Fibroblast of lung (primary cell): ENCODE measurements at regions not wholly inside any gene's neighbourhood (a gene's known extent, or its start where the extent isn't known, plus 50 kb on each side); places are given as distances from the start of the nearest gene placed in this dataset.
"Not testable (repeated sequence)": the region's sequence is repeated elsewhere in the genome, so short reads cannot be mapped to it uniquely, and the experiment has no call there.

Experiments
- DNase-seq, 2 donors: peaks; one replicate each; pipeline versions ENCODE4 v3.0.0 to v3.0.0-alpha.2; 2010; ENCODE audit warnings: low read depth in 2 of 2
- H2AFZ ChIP-seq: 2 replicates; pipeline ENCODE4 v1.5.1; 2012; ENCODE audit warnings: low read length, control low read depth, inconsistent platforms
- H3K27ac ChIP-seq: 2 replicates; pipeline ENCODE4 v1.5.1; 2011; ENCODE audit warnings: low read length, control low read depth; ENCODE audit not compliant: insufficient read depth
- H3K27me3 ChIP-seq: 2 replicates; pipeline ENCODE4 v1.5.1; 2011; ENCODE audit warnings: mild to moderate bottlenecking, low read length; ENCODE audit not compliant: control insufficient read depth, insufficient read depth
- H3K36me3 ChIP-seq: 2 replicates; pipeline ENCODE4 v1.5.1; 2011; ENCODE audit warnings: low read length; ENCODE audit not compliant: control insufficient read depth, insufficient read depth
- H3K4me1 ChIP-seq: 2 replicates; pipeline ENCODE4 v1.5.1; 2011; ENCODE audit warnings: low read length; ENCODE audit not compliant: control insufficient read depth, insufficient read depth; ENCODE audit errors: extremely low read depth
- H3K4me2 ChIP-seq: 2 replicates; pipeline ENCODE4 v1.5.1; 2011; ENCODE audit warnings: low read length, control low read depth; ENCODE audit not compliant: insufficient read depth; ENCODE audit errors: extremely low read depth
- H3K4me3 ChIP-seq, 4 experiments: fragments of 200-600 bp in 1 of 4; sonication (generic) in 1 of 4; replicated peaks in 1 of 4; 2 replicates each; pipeline ENCODE4 v1.5.1; 2011 to 2016; ENCODE audit warnings: low read length in 4 of 4, low read depth in 3 of 4, mild to moderate bottlenecking in 3 of 4, control low read depth in 2 of 4, inconsistent platforms in 1 of 4, mixed read lengths in 1 of 4; ENCODE audit not compliant: insufficient read depth in 1 of 4; ENCODE audit errors: control extremely low read depth in 1 of 4
- H3K79me2 ChIP-seq: 2 replicates; pipeline ENCODE4 v1.5.1; 2012; ENCODE audit warnings: mild to moderate bottlenecking, low read length, inconsistent platforms; ENCODE audit not compliant: control insufficient read depth, insufficient read depth
- H3K9ac ChIP-seq: 2 replicates; pipeline ENCODE4 v1.5.1; 2011; ENCODE audit warnings: mild to moderate bottlenecking, low read length, control low read depth; ENCODE audit not compliant: insufficient read depth
- H3K9me3 ChIP-seq: 2 replicates; pipeline ENCODE4 v1.5.1; 2012; ENCODE audit warnings: low read depth, low read length; ENCODE audit not compliant: control insufficient read depth, insufficient read depth
- H4K20me1 ChIP-seq: 2 replicates; pipeline ENCODE4 v1.5.1; 2011; ENCODE audit warnings: low read length; ENCODE audit not compliant: control insufficient read depth, insufficient read depth; ENCODE audit errors: extremely low read depth
- CTCF ChIP-seq, 2 donors: IDR thresholded peaks in 1 of 2; conservative IDR thresholded peaks in 1 of 2; 1 replicate in 1 of 2; 2 replicates in 1 of 2; pipeline ENCODE4 v1.5.1; 2011 to 2012; ENCODE audit warnings: low read length in 2 of 2, control low read depth in 1 of 2, inconsistent platforms in 1 of 2, low read depth in 1 of 2, mild to moderate bottlenecking in 1 of 2
- EZH2 ChIP-seq: IDR thresholded peaks from 2 replicates; pipeline ENCODE4 v1.5.1; 2012; ENCODE audit warnings: low read length, control low read depth, mild to moderate bottlenecking; ENCODE audit errors: missing control alignments

DNA sequence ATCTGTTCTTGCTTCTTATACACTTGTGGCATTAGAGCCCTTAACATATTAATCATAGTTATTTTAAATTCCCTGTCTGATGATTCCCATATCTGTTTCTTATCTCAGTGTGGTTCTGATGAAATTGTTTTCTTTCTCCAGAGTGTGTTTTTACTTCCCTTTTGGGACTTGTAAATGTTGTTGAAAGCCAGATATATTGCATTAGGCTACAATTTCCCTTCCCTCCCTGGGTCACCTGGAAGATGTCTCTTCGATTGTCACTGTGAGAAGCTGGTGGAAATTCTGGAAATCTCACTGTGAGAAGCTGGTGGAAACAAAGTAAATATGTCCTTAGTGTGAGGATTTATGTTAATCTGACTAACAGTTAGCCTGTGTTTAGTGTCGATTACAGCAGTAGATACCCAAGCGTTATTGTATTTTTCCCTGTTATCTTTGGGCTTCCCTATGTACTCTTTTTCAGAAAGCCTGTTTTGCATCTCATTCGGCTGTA is 717.3 kb downstream of the TRHDE start:
- no peaks in the 10 kb centered on the region for H4K20me1 ChIP-seq
- no peaks in the 10 kb centered on the region for H3K79me2 ChIP-seq
- no peak overlapping the region for H2AFZ ChIP-seq
- H3K9me3 ChIP-seq: no peaks in the 10 kb centered on the region
- no peaks in the 10 kb centered on the region for H3K36me3 ChIP-seq
- no peak overlapping the region for H3K27ac ChIP-seq
- no peak for DNase-seq
- TF ChIP-seq EZH2 (no peak), CTCF (conservative IDR thresholded peaks at IDR 0.05 in 1 of 2, IDR thresholded peaks at IDR 0.05 in 1 of 2; ENCODE audit: low read depth in 1 of 2, low read length in 2 of 2) (no peak)
- H3K4me1 ChIP-seq: no peaks in the 10 kb centered on the region
- no peaks in the 10 kb centered on the region for H3K27me3 ChIP-seq
- H3K9ac ChIP-seq: no peak overlapping the region
- H3K4me3 ChIP-seq: no peak overlapping the region
- no peak overlapping the region for H3K4me2 ChIP-seq

DNA sequence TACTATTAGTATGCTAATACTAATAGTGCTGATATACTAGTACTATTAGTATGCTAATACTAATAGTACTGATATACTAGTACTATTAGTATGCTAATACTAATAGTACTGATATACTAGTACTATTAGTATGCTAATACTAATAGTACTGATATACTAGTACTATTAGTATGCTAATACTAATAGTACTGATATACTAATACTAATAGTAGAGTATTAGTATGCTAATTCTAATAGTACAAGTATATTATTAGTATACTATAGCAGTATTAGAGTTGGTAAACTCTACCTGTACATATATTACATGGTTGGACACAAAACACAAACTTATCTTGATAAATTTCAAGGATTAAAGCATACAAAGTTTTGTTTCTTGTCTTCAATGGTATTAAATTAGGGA is 722.9 kb downstream of the TRHDE start:
- H3K27me3 ChIP-seq, H4K20me1 ChIP-seq, H3K4me1 ChIP-seq, H3K4me3 ChIP-seq, H3K36me3 ChIP-seq, H3K27ac ChIP-seq, H3K9ac ChIP-seq, H3K79me2 ChIP-seq, H3K9me3 ChIP-seq, H2AFZ ChIP-seq, DNase-seq, H3K4me2 ChIP-seq: not testable (repeated sequence)

DNA sequence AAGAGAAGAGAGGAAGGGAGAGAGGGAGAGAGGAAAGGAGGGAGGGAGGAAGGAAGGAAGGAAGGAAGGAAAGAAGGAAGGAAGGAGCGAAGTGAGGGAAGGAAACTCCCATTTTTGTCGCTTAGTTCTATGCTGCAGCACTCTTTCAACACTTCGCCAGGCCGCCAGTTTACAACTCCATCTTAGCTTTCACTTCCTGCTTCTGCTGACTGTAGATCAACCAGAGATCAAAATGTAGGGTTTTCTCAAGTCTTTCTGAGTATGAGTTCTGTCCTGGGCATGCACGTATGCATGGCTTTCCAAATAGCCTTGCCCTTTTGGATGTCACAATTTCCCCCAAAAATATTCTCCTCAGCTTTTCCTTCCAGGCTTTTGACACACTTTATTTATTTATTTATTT is 723.4 kb downstream of the TRHDE start:
- Histone ChIP-seq H3K27me3 (no peaks in the 10 kb centered on the region), H3K4me3 (no peak overlapping the region), H3K4me1 (no peaks in the 10 kb centered on the region), H3K9me3 (no peaks in the 10 kb centered on the region), H3K27ac (no peak overlapping the region), H3K79me2 (no peaks in the 10 kb centered on the region), H3K9ac (no peak overlapping the region), H4K20me1 (no peaks in the 10 kb centered on the region), H3K36me3 (no peaks in the 10 kb centered on the region), H3K4me2 (no peak overlapping the region), H2AFZ (no peak overlapping the region)
- TF ChIP-seq EZH2: no peak
- no peak for TF ChIP-seq CTCF (conservative IDR thresholded peaks at IDR 0.05 in 1 of 2, IDR thresholded peaks at IDR 0.05 in 1 of 2; ENCODE audit: low read depth in 1 of 2, low read length in 2 of 2)
- no peak for DNase-seq

- H3K27me3 ChIP-seq, H3K4me1 ChIP-seq, H3K4me2 ChIP-seq, H3K9me3 ChIP-seq, H3K9ac ChIP-seq, H2AFZ ChIP-seq, H3K27ac ChIP-seq, H3K4me3 ChIP-seq, H4K20me1 ChIP-seq, DNase-seq, H3K79me2 ChIP-seq, H3K36me3 ChIP-seq: not testable (repeated sequence)
These were observed 729.6 kb downstream of the TRHDE start for GRCh38 chr12:73001806-73002205.

GRCh38 chr12:73002504-73002903 is 730.3 kb downstream of the TRHDE start:
- H3K9ac ChIP-seq, H2AFZ ChIP-seq, H3K79me2 ChIP-seq, H3K36me3 ChIP-seq, H3K27me3 ChIP-seq, H3K4me3 ChIP-seq, H3K4me1 ChIP-seq, H3K27ac ChIP-seq, H3K9me3 ChIP-seq, H4K20me1 ChIP-seq, H3K4me2 ChIP-seq, DNase-seq: not testable (repeated sequence)
